H1 (cell line): ENCODE measurements at regions not wholly inside any gene's neighbourhood (a gene's known extent, or its start where the extent isn't known, plus 50 kb on each side); places are given as distances from the start of the nearest gene placed in this dataset.

Experiments used
- CTCF ChIA-PET: fragments of 300-600 bp; sonication (Branson Sonifier 250); formaldehyde crosslinking; loops from one replicate; lab custom pipeline; 2021; ENCODE audit not compliant: partially characterized antibody; lab: Charles Lee
- POLR2A ChIA-PET: fragments of 300-600 bp; sonication (Branson Sonifier 250); formaldehyde crosslinking; loops from one replicate; lab custom pipeline; 2021; ENCODE audit warnings: inconsistent platforms; ENCODE audit not compliant: partially characterized antibody; lab: Charles Lee
- DNase-seq, 2 experiments: peaks; one replicate each; pipeline versions ENCODE4 v3.0.0 to v3.0.0-alpha.2; 2010 to 2022; ENCODE audit warnings: low spot score in 2 of 2, low read depth in 1 of 2, mixed read lengths in 1 of 2
- FAIRE-seq: peaks from 2 replicates; lab custom pipeline; 2011; peaks lifted over from hg19 to GRCh38; lab: Jason Lieb, UNC
- H2AFZ ChIP-seq: 2 replicates; pipeline ENCODE4 v1.8.1; 2012; ENCODE audit warnings: low read length, inconsistent platforms
- H2AK5ac ChIP-seq: 2 replicates; pipeline ENCODE4 v1.6.1; 2013; ENCODE audit warnings: low read depth, low read length
- H2BK120ac ChIP-seq: replicated peaks from 2 replicates; pipeline ENCODE3; 2013; ENCODE audit warnings: low read depth, low read length, inconsistent platforms
- H2BK12ac ChIP-seq: 2 replicates; pipeline ENCODE4 v1.6.1; 2013; ENCODE audit warnings: low read depth, low read length
- H2BK15ac ChIP-seq: 2 replicates; pipeline ENCODE4 v1.6.1; 2013; ENCODE audit warnings: low read length
- H2BK20ac ChIP-seq: 2 replicates; pipeline ENCODE4 v1.6.1; 2013; ENCODE audit warnings: low read length
- H2BK5ac ChIP-seq: 2 replicates; pipeline ENCODE4 v1.6.1; 2013; ENCODE audit warnings: low read depth, low read length
- H3K14ac ChIP-seq: 2 replicates; pipeline ENCODE4 v1.6.1; 2013; ENCODE audit warnings: inconsistent platforms; ENCODE audit not compliant: insufficient read length
- H3K18ac ChIP-seq: 2 replicates; pipeline ENCODE4 v1.6.1; 2013; ENCODE audit warnings: low read length; ENCODE audit errors: extremely low read depth
- H3K23ac ChIP-seq: 2 replicates; pipeline ENCODE4 v1.6.1; 2013; ENCODE audit warnings: inconsistent platforms; ENCODE audit not compliant: insufficient read length
- H3K23me2 ChIP-seq: 2 replicates; pipeline ENCODE4 v1.6.1; 2013; ENCODE audit warnings: low read depth, low read length
- H3K27ac ChIP-seq: 2 replicates; pipeline ENCODE4 v1.6.1; 2011; ENCODE audit warnings: low read depth, low read length, inconsistent platforms
- H3K27me3 ChIP-seq, 4 experiments: replicated peaks in 1 of 4; 1 replicate in 1 of 4; 2 replicates in 3 of 4; pipeline versions ENCODE4 v1.6.1 to v1.8.1; 2011 to 2013; ENCODE audit warnings: low read length in 3 of 4, mild to moderate bottlenecking in 3 of 4, inconsistent platforms in 2 of 4, mixed read lengths in 2 of 4, moderate library complexity in 1 of 4; ENCODE audit not compliant: control insufficient read depth in 3 of 4, insufficient read depth in 3 of 4; ENCODE audit errors: extremely low read depth in 1 of 4
- H3K36me3 ChIP-seq, 4 experiments: 2 replicates each; pipeline versions ENCODE4 v1.6.1 to v1.8.1; 2011 to 2013; ENCODE audit warnings: mild to moderate bottlenecking in 4 of 4, low read length in 3 of 4, moderate library complexity in 2 of 4, control low read depth in 1 of 4, inconsistent platforms in 1 of 4; ENCODE audit not compliant: insufficient read depth in 4 of 4, control insufficient read depth in 2 of 4
- H3K4ac ChIP-seq: replicated peaks from 2 replicates; pipeline ENCODE3; 2013; ENCODE audit warnings: low read length, low read depth, mixed read lengths, inconsistent platforms; ENCODE audit not compliant: insufficient read length
- H3K4me1 ChIP-seq, 4 experiments: replicated peaks in 1 of 4; 1 replicate in 1 of 4; 2 replicates in 3 of 4; pipeline versions ENCODE4 v1.6.1 to v1.8.1; 2011 to 2013; ENCODE audit warnings: low read length in 3 of 4, inconsistent platforms in 2 of 4, mixed read lengths in 1 of 4; ENCODE audit not compliant: insufficient read depth in 4 of 4, control insufficient read depth in 3 of 4
- H3K4me2 ChIP-seq, 2 experiments: 2 replicates each; pipeline versions ENCODE4 v1.6.1 to v1.8.1; 2011 to 2013; ENCODE audit warnings: low read depth in 2 of 2, low read length in 2 of 2, control low read depth in 1 of 2, inconsistent platforms in 1 of 2, mild to moderate bottlenecking in 1 of 2; ENCODE audit not compliant: insufficient read depth in 1 of 2
- H3K4me3 ChIP-seq, 4 experiments: fragments of 200-600, 300-600 bp in 1 of 4; sonication (generic), shearing (Covaris generic), sonication (Bioruptor Twin) in 1 of 4; 2 replicates each; pipeline versions ENCODE4 v1.5.1 to v1.8.1; 2011 to 2016; ENCODE audit warnings: low read length in 4 of 4, low read depth in 3 of 4, control low read depth in 2 of 4, inconsistent platforms in 2 of 4, mild to moderate bottlenecking in 2 of 4, mixed read lengths in 1 of 4, moderate library complexity in 1 of 4; ENCODE audit not compliant: insufficient read depth in 2 of 4; ENCODE audit errors: extremely low read depth in 1 of 4
- H3K56ac ChIP-seq: replicated peaks from 2 replicates; pipeline ENCODE3; 2013; ENCODE audit warnings: low read depth, mild to moderate bottlenecking, mixed read lengths, low read length, inconsistent platforms; ENCODE audit not compliant: insufficient read length
- H3K79me1 ChIP-seq: 2 replicates; pipeline ENCODE4 v1.6.1; 2013; ENCODE audit warnings: low read depth, low read length, control low read depth
- H3K79me2 ChIP-seq, 2 experiments: 2 replicates each; pipeline versions ENCODE4 v1.6.1 to v1.8.1; 2012 to 2013; ENCODE audit warnings: low read length in 2 of 2, mild to moderate bottlenecking in 2 of 2, inconsistent platforms in 1 of 2; ENCODE audit not compliant: insufficient read depth in 2 of 2, control insufficient read depth in 1 of 2
- H3K9ac ChIP-seq, 4 experiments: replicated peaks in 1 of 4; 1 replicate in 1 of 4; 2 replicates in 3 of 4; pipeline versions ENCODE4 v1.6.1 to v1.8.1; 2011 to 2013; ENCODE audit warnings: low read depth in 3 of 4, low read length in 3 of 4, control low read depth in 2 of 4, mild to moderate bottlenecking in 2 of 4, moderate library complexity in 2 of 4, inconsistent platforms in 1 of 4; ENCODE audit errors: extremely low read depth in 1 of 4
- H3K9me3 ChIP-seq, 2 experiments: 2 replicates each; pipeline versions ENCODE4 v1.6.1 to v1.8.1; 2012 to 2013; ENCODE audit warnings: mild to moderate bottlenecking in 2 of 2, moderate library complexity in 2 of 2, control low read depth in 1 of 2, inconsistent platforms in 1 of 2, low read depth in 1 of 2, low read length in 1 of 2, mixed read lengths in 1 of 2; ENCODE audit not compliant: insufficient read depth in 2 of 2
- H4K20me1 ChIP-seq, 2 experiments: replicated peaks in 1 of 2; 2 replicates each; pipeline versions ENCODE3 to v1.8.1; 2011 to 2013; ENCODE audit warnings: inconsistent platforms in 2 of 2, low read length in 2 of 2, mild to moderate bottlenecking in 1 of 2; ENCODE audit not compliant: insufficient read depth in 2 of 2, control insufficient read depth in 1 of 2
- H4K5ac ChIP-seq: 2 replicates; pipeline ENCODE4 v1.6.1; 2013; ENCODE audit warnings: low read length, low read depth, mixed read lengths, inconsistent platforms; ENCODE audit not compliant: insufficient read length
- H4K8ac ChIP-seq: 2 replicates; pipeline ENCODE4 v1.8.0; 2013; ENCODE audit warnings: mild to moderate bottlenecking, moderate library complexity, low read length, inconsistent platforms; ENCODE audit not compliant: insufficient read depth; ENCODE audit errors: extremely low read depth
- H4K91ac ChIP-seq: replicated peaks from 2 replicates; pipeline ENCODE3; 2013; ENCODE audit warnings: low read length, mixed read lengths, inconsistent platforms; ENCODE audit not compliant: insufficient read length
- CEBPB ChIP-seq: IDR thresholded peaks from 2 replicates; pipeline ENCODE4 v1.6.1; 2012; ENCODE audit warnings: low read depth, low read length
- CHD1 ChIP-seq: IDR thresholded peaks from 2 replicates; pipeline ENCODE4 v1.6.1; 2012; ENCODE audit warnings: low read depth, low read length, improper control_type of control experiment
- CREB1 ChIP-seq: IDR thresholded peaks from 2 replicates; pipeline ENCODE4 v1.6.1; 2012; ENCODE audit warnings: inconsistent platforms
- POLR2A ChIP-seq, 2 experiments: IDR thresholded peaks; 1 replicate in 1 of 2; 2 replicates in 1 of 2; pipeline ENCODE4 v1.6.1; 2011; ENCODE audit warnings: low read depth in 2 of 2, low read length in 2 of 2, mild to moderate bottlenecking in 2 of 2; ENCODE audit errors: control extremely low read depth in 1 of 2
- SP1 ChIP-seq: IDR thresholded peaks from 2 replicates; pipeline ENCODE4 v1.6.1; 2011; ENCODE audit warnings: low read depth, low read length
- WGBS, 2 experiments: shearing (Covaris generic) in 1 of 2; methylation state at CpG; one replicate each; pipeline versions ENCODE4 v1.1.6 to v1.1.7; 2013 to 2015; ENCODE audit warnings: low lambda C conversion rate in 2 of 2, mixed read lengths in 2 of 2, inconsistent platforms in 1 of 2, low coverage in 1 of 2, missing lambda C conversion rate in 1 of 2; ENCODE audit not compliant: insufficient replicate concordance in 2 of 2, insufficient coverage in 1 of 2, insufficient read length in 1 of 2; ENCODE audit errors: extremely low coverage in 1 of 2, missing lambda C conversion rate in 1 of 2; 5-methylcytosine and 5-hydroxymethylcytosine counted together

- Histone ChIP-seq H3K9ac (no peak overlapping the region), H3K4ac (no peak overlapping the region), H2BK12ac (no peak overlapping the region), H2AK5ac (no peak overlapping the region), H3K79me2 (0 out of 4 replicates have a peak, but pooled peaks cover 0 to 2% of the 10 kb centered on the region in 2 experiments), H2BK5ac (no peak overlapping the region), H3K56ac (no peak overlapping the region), H3K27ac (no peak overlapping the region), H3K27me3 (peaks cover 0 to 2% (median 0%) of the 10 kb centered on the region in 4 experiments; a peak in 1 of 7 replicates), H2AFZ (no peak overlapping the region), H3K14ac (no peak overlapping the region), H3K36me3 (no peaks in the 10 kb centered on the region), H4K20me1 (no peaks in the 10 kb centered on the region), H3K4me3 (no peak overlapping the region), H2BK120ac (no peak overlapping the region), H3K79me1 (no peaks in the 10 kb centered on the region), H3K9me3 (no peaks in the 10 kb centered on the region), H3K4me1 (peaks cover 0 to 3% (median 2%) of the 10 kb centered on the region in 4 experiments; a peak in 2 of 7 replicates), H3K4me2 (no peak overlapping the region), H2BK20ac (no peak overlapping the region), H3K23me2 (no peaks in the 10 kb centered on the region), H3K23ac (no peak overlapping the region)
- no peak for DNase-seq
- POLR2A ChIA-PET, result interaction anchor here (1.2 kb wide), 1 partner anchor 11 kb away, joined by 3 read pairs; no protein-coding TSS in a partner anchor
- WGBS, 2 experiments, result 70% methylated on average over 6 of the region's 6 CpGs; no CpG with 5 or more reads in 1 of the 2 experiments
- TF ChIP-seq POLR2A (IDR thresholded peaks at IDR 0.05; ENCODE audit: control extremely low read depth in 1 of 2, low read depth in 2 of 2, low read length in 2 of 2) (no peak), CHD1 (no peak), CEBPB (no peak), SP1 (no peak), CREB1 (no peak)
- TF ChIP-seq, all 59 proteins: peak for 0
- no peak overlapping the region for H2BK15ac ChIP-seq
- FAIRE-seq, result no peak
- no peak overlapping the region for H4K5ac ChIP-seq
- CTCF ChIA-PET, result interaction anchor here (0.6 to 1.5 kb wide), 6 partner anchors 9 to 298 kb away, joined by 3 to 5 read pairs (median 3); no protein-coding TSS in a partner anchor
- no peak overlapping the region for H4K91ac ChIP-seq
- no peak overlapping the region for H4K8ac ChIP-seq
- H3K18ac ChIP-seq, result no peak overlapping the region
Observed at GRCh38 chr10:121263431-121263783, 334.8 kb downstream of the FGFR2 start.
